AG10803 (cell line): ENCODE measurements at regions not wholly inside any gene's neighbourhood (a gene's known extent, or its start where the extent isn't known, plus 50 kb on each side); places are given as distances from the start of the nearest gene placed in this dataset.

ENCODE experiments used
- DNase-seq: peaks from one replicate; pipeline ENCODE4 v3.0.0; 2010; ENCODE audit warnings: low read depth
- H3K4me3 ChIP-seq: 2 replicates; pipeline ENCODE4 v1.5.1; 2011; ENCODE audit warnings: mild to moderate bottlenecking, low read length, control low read depth
- CTCF ChIP-seq: conservative IDR thresholded peaks from 2 replicates; pipeline ENCODE4 v1.5.1; 2011; ENCODE audit warnings: mild to moderate bottlenecking, low read length, control low read depth, inconsistent platforms

DNA sequence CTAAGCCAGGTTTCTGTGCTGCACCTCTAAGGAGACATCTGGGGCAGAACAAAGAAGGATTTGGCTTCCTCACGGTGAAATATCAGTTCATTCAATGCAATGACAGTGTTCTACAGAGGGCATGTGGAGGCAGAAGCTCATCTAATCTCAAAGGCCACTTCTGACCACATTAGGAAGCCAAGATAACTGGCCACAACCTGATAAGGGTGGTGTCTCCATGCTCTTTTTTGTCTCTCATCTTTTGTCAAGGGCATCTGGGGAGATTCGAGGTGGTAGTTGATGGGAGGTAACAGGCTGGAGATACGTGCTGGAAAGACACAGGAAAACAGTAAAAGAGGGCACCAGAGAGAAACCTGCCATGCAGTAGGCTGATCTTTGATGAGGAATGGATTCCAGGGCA lies 303.9 kb downstream of the LRATD1 start:
- no peak for TF ChIP-seq CTCF
- H3K4me3 ChIP-seq, result no peak overlapping the region
- DNase-seq, result no peak

GRCh38 chr2:14937336-14937735 lies 304.8 kb downstream of the LRATD1 start:
- no peak overlapping the region for H3K4me3 ChIP-seq
- no peak for TF ChIP-seq CTCF
- DNase-seq, result no peak

DNA sequence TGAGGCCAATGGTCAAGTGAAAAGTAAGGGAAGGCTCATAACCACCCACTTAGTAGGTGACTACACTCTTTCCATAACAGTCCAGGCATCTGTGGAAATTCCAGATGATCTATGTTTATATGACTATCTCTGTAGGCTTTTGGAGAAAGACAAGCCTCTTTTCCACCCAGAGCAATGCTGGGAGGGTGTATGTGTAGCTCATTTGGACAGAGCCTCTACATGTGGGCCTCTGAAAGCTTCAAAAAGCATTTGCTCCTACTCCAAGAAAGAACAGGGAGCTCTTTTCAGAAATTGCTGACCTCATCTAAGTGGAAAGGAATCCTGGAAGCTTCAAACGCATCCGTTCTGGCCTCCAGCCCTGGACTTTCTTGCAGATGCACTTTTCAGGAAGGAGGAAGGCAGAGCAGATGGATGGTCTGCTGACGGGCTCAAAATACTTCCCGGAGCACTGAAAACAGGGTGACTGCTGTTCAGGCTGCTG lies 308.7 kb downstream of the LRATD1 start:
- TF ChIP-seq CTCF, result no peak
- DNase-seq, result peak; percentile 3
- H3K4me3 ChIP-seq, result no peak overlapping the region

DNA sequence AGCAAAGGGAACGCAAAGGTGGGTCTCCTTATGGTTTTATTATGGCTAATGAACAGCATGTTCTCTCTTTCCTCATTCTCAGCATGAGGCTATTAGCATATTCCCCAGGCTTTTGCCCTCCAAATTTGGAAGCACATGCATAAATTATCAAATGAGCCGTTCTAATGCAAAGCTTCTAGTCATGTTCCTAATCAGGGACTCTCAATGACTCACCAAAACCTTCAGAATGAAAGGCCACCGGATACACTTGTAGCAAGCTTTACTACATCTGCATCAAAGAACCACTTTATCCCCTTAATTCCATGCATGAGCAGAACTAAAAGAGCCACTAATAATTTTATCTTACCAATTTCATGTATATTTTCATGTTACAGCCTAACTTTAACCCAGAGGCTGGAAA lies 310.5 kb downstream of the LRATD1 start:
- no peak overlapping the region for H3K4me3 ChIP-seq
- DNase-seq, result no peak
- TF ChIP-seq CTCF, result no peak

DNA sequence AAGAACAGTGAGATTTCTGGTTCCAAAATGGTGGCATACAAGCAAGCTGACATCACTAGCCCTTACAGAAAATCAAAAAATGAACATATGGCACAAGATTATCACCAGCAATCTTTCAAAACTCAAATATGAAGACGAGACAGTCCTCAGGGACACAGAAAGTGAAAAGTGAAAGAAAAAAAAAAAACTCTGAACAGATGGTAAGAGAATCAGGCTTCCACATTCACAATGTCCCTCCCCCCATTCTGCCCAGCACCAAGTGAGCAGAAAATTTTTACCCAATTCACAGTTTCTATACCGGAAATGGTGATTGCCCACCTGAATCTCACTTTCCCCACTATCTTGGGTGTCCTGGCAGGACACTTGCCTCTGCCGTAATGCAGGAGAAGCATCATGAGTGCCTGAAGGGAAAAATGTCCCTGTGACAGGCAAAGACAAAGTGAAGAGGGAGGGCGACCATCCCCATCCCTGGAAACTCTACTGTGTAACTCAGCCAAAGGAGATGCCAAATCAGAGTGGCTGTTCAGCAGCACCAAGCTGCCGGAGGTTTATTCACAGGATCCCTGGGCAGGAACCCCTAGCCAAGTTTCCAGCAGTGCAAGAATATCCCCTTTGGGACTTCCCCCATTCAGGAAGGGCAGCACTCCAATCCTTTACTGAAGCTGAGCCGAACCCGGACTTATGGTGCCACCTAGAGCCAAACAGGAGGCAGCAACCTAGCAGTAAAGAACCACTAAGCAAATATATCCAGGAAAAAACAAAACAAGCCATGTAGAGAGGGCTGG lies 312.2 kb downstream of the LRATD1 start:
- peak; percentile 57 for TF ChIP-seq CTCF
- peak; percentile 39 for DNase-seq
- no peak overlapping the region for H3K4me3 ChIP-seq

- no peak for TF ChIP-seq CTCF
- no peak overlapping the region for H3K4me3 ChIP-seq
- no peak for DNase-seq
Observed at GRCh38 chr2:14951569-14952285, 319.2 kb downstream of the LRATD1 start.

GRCh38 chr2:14952400-14952963 lies 320.0 kb downstream of the LRATD1 start:
- TF ChIP-seq CTCF, result no peak
- no peak overlapping the region for H3K4me3 ChIP-seq
- no peak for DNase-seq
